ENCODE measurements at regions not wholly inside any gene's neighbourhood (a gene's known extent, or its start where the extent isn't known, plus 50 kb on each side); places are given as distances from the start of the nearest gene placed in this dataset.

GRCh38 chr6:11339380-11339779 lies 106.9 kb upstream of the NEDD9 start:
- no peak overlapping the region for H2BK5ac ChIP-seq (ENCODE audit: low read depth, low read length, poor library complexity, severe bottlenecking)
- no peak overlapping the region for H2AFZ ChIP-seq (ENCODE audit: low read depth, low read length)
- H3K27me3 ChIP-seq (ENCODE audit: control insufficient read depth in 1 of 2, insufficient read depth in 1 of 2, low read length in 2 of 2), result no peaks in the 10 kb centered on the region
- peaks cover 8% of the 10 kb centered on the region for H3K9me3 ChIP-seq (ENCODE audit: control insufficient read depth, low read length)
- no peak overlapping the region for H4K91ac ChIP-seq (ENCODE audit: low read length)
- H3K4me2 ChIP-seq (ENCODE audit: low read length, poor library complexity, severe bottlenecking), result no peak overlapping the region
- H3K4me3 ChIP-seq (ENCODE audit: insufficient read depth in 1 of 2, low read depth in 1 of 2, low read length in 2 of 2), result no peak overlapping the region
- H2BK120ac ChIP-seq (ENCODE audit: low read depth, low read length), result no peak overlapping the region
- no peak overlapping the region for H3K23ac ChIP-seq (ENCODE audit: low read length in 2 of 2)
- H2AK5ac ChIP-seq (ENCODE audit: low read length, severe bottlenecking), result no peak overlapping the region
- no peak overlapping the region for H4K8ac ChIP-seq (ENCODE audit: low read length)
- DNase-seq, result no peak
- H2BK15ac ChIP-seq (ENCODE audit: low read depth, poor library complexity, severe bottlenecking), result no peak overlapping the region
- 97% methylated on average over 1 of the region's 1 CpG for WGBS
- H3K79me1 ChIP-seq (replicated peaks; ENCODE audit: low read length, poor library complexity, severe bottlenecking), result no peaks in the 10 kb centered on the region
- H3K14ac ChIP-seq (ENCODE audit: low read length in 2 of 2), result no peak overlapping the region
- no peaks in the 10 kb centered on the region for H3K4me1 ChIP-seq (ENCODE audit: control insufficient read depth, insufficient read depth, low read depth, low read length)
- H3K27ac ChIP-seq (ENCODE audit: low read length, poor library complexity, severe bottlenecking), result no peak overlapping the region
- no peak overlapping the region for H3K9ac ChIP-seq (ENCODE audit: low read length)
- no peak overlapping the region for H2BK12ac ChIP-seq (ENCODE audit: low read length in 2 of 2)
- no peak overlapping the region for H3K4ac ChIP-seq (ENCODE audit: low read depth in 1 of 2, low read length in 2 of 2)
- H3K18ac ChIP-seq (ENCODE audit: low read depth in 1 of 2, low read length in 2 of 2), result no peak overlapping the region
- no peaks in the 10 kb centered on the region for H3K36me3 ChIP-seq (ENCODE audit: control insufficient read depth in 1 of 2, insufficient read depth in 2 of 2, low read depth in 1 of 2, low read length in 2 of 2)

GRCh38 chr6:11337306-11337705 lies 104.8 kb upstream of the NEDD9 start:
- Histone ChIP-seq H3K4me3 (ENCODE audit: insufficient read depth in 1 of 2, low read depth in 1 of 2, low read length in 2 of 2) (no peak overlapping the region), H4K91ac (ENCODE audit: low read length) (no peak overlapping the region), H2BK5ac (ENCODE audit: low read depth, low read length, poor library complexity, severe bottlenecking) (no peak overlapping the region), H3K4ac (ENCODE audit: low read depth in 1 of 2, low read length in 2 of 2) (no peak overlapping the region), H3K14ac (ENCODE audit: low read length in 2 of 2) (no peak overlapping the region), H3K79me1 (replicated peaks; ENCODE audit: low read length, poor library complexity, severe bottlenecking) (no peaks in the 10 kb centered on the region), H3K9ac (ENCODE audit: low read length) (no peak overlapping the region), H2AK5ac (ENCODE audit: low read length, severe bottlenecking) (no peak overlapping the region), H3K27ac (ENCODE audit: low read length, poor library complexity, severe bottlenecking) (no peak overlapping the region), H4K8ac (ENCODE audit: low read length) (no peak overlapping the region), H3K9me3 (ENCODE audit: control insufficient read depth, low read length) (peaks cover 8% of the 10 kb centered on the region), H2AFZ (ENCODE audit: low read depth, low read length) (no peak overlapping the region), H3K36me3 (ENCODE audit: control insufficient read depth in 1 of 2, insufficient read depth in 2 of 2, low read depth in 1 of 2, low read length in 2 of 2) (no peaks in the 10 kb centered on the region), H2BK120ac (ENCODE audit: low read depth, low read length) (no peak overlapping the region), H3K18ac (ENCODE audit: low read depth in 1 of 2, low read length in 2 of 2) (no peak overlapping the region), H3K4me2 (ENCODE audit: low read length, poor library complexity, severe bottlenecking) (no peak overlapping the region), H3K4me1 (ENCODE audit: control insufficient read depth, insufficient read depth, low read depth, low read length) (no peaks in the 10 kb centered on the region), H2BK12ac (ENCODE audit: low read length in 2 of 2) (no peak overlapping the region), H3K27me3 (ENCODE audit: control insufficient read depth in 1 of 2, insufficient read depth in 1 of 2, low read length in 2 of 2) (peaks cover 0 to under 1% of the 10 kb centered on the region in 2 experiments), H3K23ac (ENCODE audit: low read length in 2 of 2) (no peak overlapping the region), H2BK15ac (ENCODE audit: low read depth, poor library complexity, severe bottlenecking) (no peak overlapping the region)
- no peak for DNase-seq
- WGBS, result over 99% methylated on average over 5 of the region's 5 CpGs

- no peaks in the 10 kb centered on the region for H3K79me1 ChIP-seq (replicated peaks; ENCODE audit: low read length, poor library complexity, severe bottlenecking)
- no peak overlapping the region for H4K91ac ChIP-seq (ENCODE audit: low read length)
- no peak overlapping the region for H2BK15ac ChIP-seq (ENCODE audit: low read depth, poor library complexity, severe bottlenecking)
- no peak overlapping the region for H3K4me3 ChIP-seq (ENCODE audit: insufficient read depth in 1 of 2, low read depth in 1 of 2, low read length in 2 of 2)
- peaks cover 2% of the 10 kb centered on the region for H3K9me3 ChIP-seq (ENCODE audit: control insufficient read depth, low read length)
- no peak overlapping the region for H2AFZ ChIP-seq (ENCODE audit: low read depth, low read length)
- H3K4ac ChIP-seq (ENCODE audit: low read depth in 1 of 2, low read length in 2 of 2), result no peak overlapping the region
- no peak overlapping the region for H2AK5ac ChIP-seq (ENCODE audit: low read length, severe bottlenecking)
- H3K4me1 ChIP-seq (ENCODE audit: control insufficient read depth, insufficient read depth, low read depth, low read length), result no peaks in the 10 kb centered on the region
- no peak overlapping the region for H2BK120ac ChIP-seq (ENCODE audit: low read depth, low read length)
- no peak overlapping the region for H3K9ac ChIP-seq (ENCODE audit: low read length)
- DNase-seq, result no peak
- no peak overlapping the region for H3K27ac ChIP-seq (ENCODE audit: low read length, poor library complexity, severe bottlenecking)
- no peak overlapping the region for H2BK12ac ChIP-seq (ENCODE audit: low read length in 2 of 2)
- no peak overlapping the region for H4K8ac ChIP-seq (ENCODE audit: low read length)
- no peak overlapping the region for H3K23ac ChIP-seq (ENCODE audit: low read length in 2 of 2)
- H3K27me3 ChIP-seq (ENCODE audit: control insufficient read depth in 1 of 2, insufficient read depth in 1 of 2, low read length in 2 of 2), result peaks cover 0 to 2% of the 10 kb centered on the region in 2 experiments
- no peak overlapping the region for H3K4me2 ChIP-seq (ENCODE audit: low read length, poor library complexity, severe bottlenecking)
- no peak overlapping the region for H3K18ac ChIP-seq (ENCODE audit: low read depth in 1 of 2, low read length in 2 of 2)
- no peak overlapping the region for H3K14ac ChIP-seq (ENCODE audit: low read length in 2 of 2)
- H3K36me3 ChIP-seq (ENCODE audit: control insufficient read depth in 1 of 2, insufficient read depth in 2 of 2, low read depth in 1 of 2, low read length in 2 of 2), result no peaks in the 10 kb centered on the region
- WGBS, result 78% methylated on average over 3 of the region's 5 CpGs
- no peak overlapping the region for H2BK5ac ChIP-seq (ENCODE audit: low read depth, low read length, poor library complexity, severe bottlenecking)
These were observed 103.4 kb upstream of the NEDD9 start for GRCh38 chr6:11335826-11336225.

- Histone ChIP-seq H3K4me1 (ENCODE audit: control insufficient read depth, insufficient read depth, low read depth, low read length) (peaks cover 7% of the 10 kb centered on the region), H2BK120ac (ENCODE audit: low read depth, low read length) (no peak overlapping the region), H3K9ac (ENCODE audit: low read length) (no peak overlapping the region), H3K23ac (ENCODE audit: low read length in 2 of 2) (no peak overlapping the region), H3K4me3 (ENCODE audit: insufficient read depth in 1 of 2, low read depth in 1 of 2, low read length in 2 of 2) (no peak overlapping the region), H2AK5ac (ENCODE audit: low read length, severe bottlenecking) (no peak overlapping the region), H3K27me3 (ENCODE audit: control insufficient read depth in 1 of 2, insufficient read depth in 1 of 2, low read length in 2 of 2) (peaks cover 0 to 2% of the 10 kb centered on the region in 2 experiments), H3K27ac (ENCODE audit: low read length, poor library complexity, severe bottlenecking) (no peak overlapping the region), H2BK15ac (ENCODE audit: low read depth, poor library complexity, severe bottlenecking) (no peak overlapping the region), H3K14ac (ENCODE audit: low read length in 2 of 2) (no peak overlapping the region), H3K4me2 (ENCODE audit: low read length, poor library complexity, severe bottlenecking) (no peak overlapping the region), H2BK5ac (ENCODE audit: low read depth, low read length, poor library complexity, severe bottlenecking) (no peak overlapping the region), H4K8ac (ENCODE audit: low read length) (no peak overlapping the region), H3K79me1 (replicated peaks; ENCODE audit: low read length, poor library complexity, severe bottlenecking) (no peaks in the 10 kb centered on the region), H2AFZ (ENCODE audit: low read depth, low read length) (no peak overlapping the region), H4K91ac (ENCODE audit: low read length) (no peak overlapping the region), H2BK12ac (ENCODE audit: low read length in 2 of 2) (no peak overlapping the region), H3K4ac (ENCODE audit: low read depth in 1 of 2, low read length in 2 of 2) (no peak overlapping the region), H3K9me3 (ENCODE audit: control insufficient read depth, low read length) (no peaks in the 10 kb centered on the region), H3K36me3 (ENCODE audit: control insufficient read depth in 1 of 2, insufficient read depth in 2 of 2, low read depth in 1 of 2, low read length in 2 of 2) (no peaks in the 10 kb centered on the region), H3K18ac (ENCODE audit: low read depth in 1 of 2, low read length in 2 of 2) (no peak overlapping the region)
- no peak for DNase-seq
- WGBS, result 92% methylated on average over 5 of the region's 6 CpGs
These were observed 100.8 kb upstream of the NEDD9 start for GRCh38 chr6:11333132-11333849.
